IPS DF 4.7 (cell line): ENCODE measurements at regions not wholly inside any gene's neighbourhood (a gene's known extent, or its start where the extent isn't known, plus 50 kb on each side); places are given as distances from the start of the nearest gene placed in this dataset.
"Not testable (repeated sequence)": the region's sequence is repeated elsewhere in the genome, so short reads cannot be mapped to it uniquely, and the experiment has no call there.

Experiments used
- DNase-seq: peaks from one replicate; pipeline ENCODE4 v3.0.0-alpha.2; 2013; ENCODE audit warnings: low spot score; ENCODE audit errors: extremely low read depth

GRCh38 chr6:170046791-170047626 lies 243.9 kb downstream of the DLL1 start:
- DNase-seq = no peak

DNA sequence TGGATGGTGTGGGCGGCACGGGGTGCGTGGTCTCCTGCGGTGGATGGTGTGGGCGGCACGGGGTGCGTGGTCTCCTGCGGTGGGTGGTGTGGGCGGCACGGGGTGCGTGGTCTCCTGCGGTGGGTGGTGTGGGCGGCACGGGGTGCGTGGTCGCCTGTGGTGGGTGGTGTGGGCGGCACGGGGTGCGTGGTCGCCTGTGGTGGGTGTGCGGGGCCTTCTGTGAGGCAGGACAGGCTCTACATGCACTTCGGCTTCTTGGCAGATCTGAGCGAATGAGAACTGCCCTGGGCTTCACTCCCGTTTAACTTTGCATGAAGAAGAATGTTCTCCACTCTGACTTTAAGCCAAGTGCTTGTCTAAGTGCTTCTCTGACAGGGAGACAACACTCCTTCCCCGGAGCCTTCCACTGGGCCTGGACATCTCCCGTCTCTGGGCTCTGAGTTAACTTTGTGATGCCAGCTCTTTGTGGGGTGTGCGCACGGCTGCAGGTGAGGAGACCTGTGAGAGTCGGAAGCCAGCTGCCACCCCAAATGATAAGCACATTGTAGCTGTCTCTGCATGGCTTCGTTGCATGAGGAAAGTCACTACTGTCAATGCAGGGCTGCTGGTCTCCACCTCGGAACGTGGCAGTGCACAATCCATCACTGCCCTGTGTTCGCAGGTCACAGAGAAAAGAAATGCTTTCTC lies 244.8 kb downstream of the DLL1 start:
- no peak for DNase-seq

GRCh38 chr6:170045563-170045960 lies 245.3 kb downstream of the DLL1 start:
- DNase-seq = no peak

DNA sequence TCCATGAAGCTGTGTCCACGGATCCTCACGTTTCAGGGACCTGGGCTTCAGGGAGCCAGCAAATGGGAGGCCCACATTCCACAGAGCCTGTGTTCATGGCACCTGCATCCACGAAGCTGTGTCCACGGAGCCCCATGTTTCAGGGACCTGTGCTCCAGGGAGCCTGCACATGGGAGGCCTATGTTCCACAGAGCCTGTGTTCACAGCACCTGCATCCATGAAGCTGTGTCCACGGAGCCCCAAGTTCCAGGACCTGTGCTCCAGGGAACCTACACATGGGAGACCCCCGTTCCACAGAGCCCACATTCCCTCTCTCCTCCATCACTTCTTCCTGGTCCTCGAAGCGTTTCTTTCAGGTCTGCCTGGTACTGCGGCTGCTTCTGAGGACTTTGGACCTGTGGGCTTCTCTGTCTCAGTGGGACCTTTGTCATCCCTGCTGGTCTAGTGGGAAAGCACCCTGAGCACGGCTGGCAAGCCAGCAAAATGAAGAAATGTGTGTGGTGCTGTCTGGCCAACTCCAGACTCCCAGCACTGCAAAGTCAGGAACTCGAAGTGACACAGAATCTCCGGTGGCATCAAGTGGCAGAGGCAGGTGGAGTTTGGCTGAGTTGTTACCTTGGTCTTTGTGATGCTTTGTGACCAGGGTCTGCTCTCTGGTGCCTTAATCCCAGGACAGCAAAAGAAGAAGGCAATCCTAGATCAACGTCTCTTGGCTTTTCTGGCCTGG lies 245.9 kb downstream of the DLL1 start:
- DNase-seq = no peak

DNA sequence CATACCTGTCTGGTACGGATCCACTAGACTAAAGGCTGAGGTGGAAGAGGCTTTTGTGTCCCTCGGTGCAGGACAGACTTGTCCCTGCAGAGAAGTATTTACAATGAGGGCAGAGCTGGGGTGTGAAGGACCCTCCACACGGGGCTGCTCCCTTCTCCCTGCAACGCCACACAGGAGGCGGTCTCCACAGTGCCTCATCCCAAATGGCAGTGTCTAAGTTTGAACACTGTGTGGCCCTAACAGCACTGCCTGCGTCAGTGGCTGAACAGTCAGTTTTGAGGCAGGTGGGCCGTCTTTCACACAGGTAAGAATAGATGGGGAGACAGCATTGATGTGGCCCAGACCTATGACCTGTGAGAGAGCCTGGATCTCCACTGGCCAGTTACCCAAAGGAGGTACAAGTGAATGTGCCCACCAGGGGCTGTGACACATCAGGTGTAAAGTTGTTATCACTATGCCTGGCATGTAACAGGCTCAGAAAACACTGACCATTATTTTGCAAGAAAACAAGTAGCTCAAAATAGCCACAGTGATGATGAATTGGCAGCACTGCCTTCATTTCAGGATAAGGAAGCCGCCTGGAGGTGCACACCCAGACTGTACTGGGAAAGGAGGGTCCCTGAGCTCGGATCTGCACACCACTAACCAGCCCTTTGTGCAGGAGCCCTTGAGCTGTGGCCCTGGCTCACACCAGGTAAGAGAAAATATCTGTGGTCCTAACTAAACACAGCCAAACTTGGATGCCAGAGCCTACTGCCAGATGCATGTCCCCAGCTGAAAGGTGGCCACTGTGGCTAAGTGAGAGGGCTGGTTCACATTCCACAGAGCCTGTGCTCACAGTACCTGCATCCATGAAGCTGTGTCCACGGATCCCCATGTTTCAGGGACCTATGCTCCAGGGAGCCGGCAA lies 246.7 kb downstream of the DLL1 start:
- no peak for DNase-seq

DNA sequence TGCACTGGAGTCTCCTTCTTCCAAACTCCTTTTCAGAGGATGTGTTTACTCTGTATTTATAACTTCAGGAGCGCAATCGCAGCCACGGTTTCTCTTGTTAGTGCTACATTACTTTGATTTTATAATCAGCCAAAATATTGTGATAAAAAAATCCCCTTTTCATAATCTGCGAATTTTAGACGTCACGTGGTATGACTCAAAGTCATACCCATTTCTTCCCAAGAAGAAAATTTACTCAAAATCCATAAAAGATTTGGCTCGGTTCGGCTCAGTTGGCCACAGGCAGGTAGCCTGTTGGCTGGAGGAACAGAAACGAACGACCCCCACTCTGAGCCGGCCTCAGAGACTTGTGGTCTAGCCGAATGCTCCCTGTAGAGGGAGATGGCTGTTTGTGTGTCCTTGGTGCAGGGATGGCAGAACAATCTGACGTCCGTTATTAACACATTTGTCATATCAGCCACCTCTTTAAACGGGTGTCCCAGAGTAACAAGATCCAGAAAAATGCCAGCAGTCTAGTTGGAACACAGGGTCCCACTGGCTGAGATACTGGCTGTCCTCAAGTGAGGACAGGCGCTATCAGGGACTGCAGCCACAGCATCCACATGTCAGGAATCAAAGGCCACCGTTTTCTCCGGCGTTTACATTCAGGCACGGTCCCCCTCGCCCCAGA lies 247.6 kb downstream of the DLL1 start:
- no peak for DNase-seq

DNA sequence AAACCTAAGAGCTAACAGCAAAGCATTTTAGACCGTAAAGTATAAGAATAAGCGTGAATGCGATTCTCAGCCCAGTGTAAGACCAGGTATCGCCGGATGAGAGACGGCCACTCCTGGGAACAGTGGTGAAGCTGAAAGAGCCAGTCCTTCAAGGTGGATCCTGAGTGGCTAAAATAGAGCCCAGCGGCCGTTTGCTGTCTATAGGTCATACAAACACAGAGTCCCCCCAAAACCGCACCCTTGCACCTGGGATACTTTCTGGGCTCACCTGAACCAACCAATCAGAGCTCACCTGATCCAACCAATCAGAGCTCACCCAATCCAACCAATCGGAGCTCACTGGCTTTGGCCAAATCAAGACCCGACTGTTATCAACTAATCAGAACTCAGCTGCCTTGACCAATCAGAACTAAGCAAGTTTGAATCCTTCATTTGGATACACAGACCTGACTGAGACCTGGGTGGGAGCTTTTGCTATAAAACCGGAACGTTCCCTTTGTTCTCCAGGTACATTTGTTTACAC lies 248.2 kb downstream of the DLL1 start:
- no peak for DNase-seq

GRCh38 chr6:170042123-170042522 lies 248.8 kb downstream of the DLL1 start:
- no peak for DNase-seq

GRCh38 chr6:170041526-170041925 lies 249.4 kb downstream of the DLL1 start:
- DNase-seq = no peak

GRCh38 chr6:170040906-170041305 lies 250.0 kb downstream of the DLL1 start:
- DNase-seq = no peak

- no peak for DNase-seq
Measured at GRCh38 chr6:170040115-170040500, 250.8 kb downstream of the DLL1 start.

DNA sequence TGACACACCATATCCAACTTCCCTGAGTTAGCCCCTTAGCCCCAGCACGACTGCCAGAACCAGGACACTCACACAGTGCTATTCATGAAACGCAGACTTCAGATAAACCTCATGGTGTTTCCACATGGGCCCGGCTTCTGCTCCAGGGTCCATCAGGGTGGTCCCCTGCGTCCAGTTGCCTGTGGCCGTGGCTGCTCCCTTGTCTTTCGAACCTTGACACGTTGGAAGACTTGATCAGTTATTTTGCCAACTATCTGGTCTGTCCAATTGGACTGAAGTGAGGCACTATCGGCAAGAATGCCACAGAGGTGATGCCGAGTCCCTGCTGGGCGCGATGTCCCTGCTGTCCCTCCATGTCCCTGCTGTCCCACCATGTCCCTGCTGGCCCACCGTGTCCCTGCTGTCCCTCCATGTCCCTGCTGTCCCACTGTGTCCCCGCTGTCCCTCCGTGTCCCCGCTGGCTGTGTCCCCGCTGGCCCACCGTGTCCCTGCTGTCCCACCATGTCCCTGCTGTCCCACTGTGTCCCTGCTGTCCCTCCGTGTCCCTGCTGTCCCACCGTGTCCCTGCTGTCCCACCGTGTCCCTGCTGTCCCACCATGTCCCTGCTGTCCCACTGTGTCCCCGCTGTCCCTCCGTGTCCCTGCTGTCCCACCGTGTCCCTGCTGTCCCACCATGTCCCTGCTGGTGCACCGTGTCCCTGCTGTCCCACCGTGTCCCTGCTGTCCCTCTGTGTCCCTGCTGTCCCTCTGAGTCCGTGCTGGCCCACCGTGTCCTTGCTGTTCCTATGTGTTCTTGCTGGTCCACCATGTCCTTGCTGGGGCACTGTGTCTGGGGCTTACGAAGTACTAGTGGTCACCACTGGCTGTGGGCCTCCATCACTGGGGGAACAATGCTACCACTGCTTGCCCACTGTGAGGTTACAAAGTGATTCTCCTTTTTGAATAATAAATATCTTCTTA lies 251.4 kb downstream of the DLL1 start:
- no peak for DNase-seq

- no peak for DNase-seq
Measured at GRCh38 chr6:170038708-170039107, 252.2 kb downstream of the DLL1 start.

GRCh38 chr6:170038251-170038650 lies 252.6 kb downstream of the DLL1 start:
- DNase-seq = no peak

DNA sequence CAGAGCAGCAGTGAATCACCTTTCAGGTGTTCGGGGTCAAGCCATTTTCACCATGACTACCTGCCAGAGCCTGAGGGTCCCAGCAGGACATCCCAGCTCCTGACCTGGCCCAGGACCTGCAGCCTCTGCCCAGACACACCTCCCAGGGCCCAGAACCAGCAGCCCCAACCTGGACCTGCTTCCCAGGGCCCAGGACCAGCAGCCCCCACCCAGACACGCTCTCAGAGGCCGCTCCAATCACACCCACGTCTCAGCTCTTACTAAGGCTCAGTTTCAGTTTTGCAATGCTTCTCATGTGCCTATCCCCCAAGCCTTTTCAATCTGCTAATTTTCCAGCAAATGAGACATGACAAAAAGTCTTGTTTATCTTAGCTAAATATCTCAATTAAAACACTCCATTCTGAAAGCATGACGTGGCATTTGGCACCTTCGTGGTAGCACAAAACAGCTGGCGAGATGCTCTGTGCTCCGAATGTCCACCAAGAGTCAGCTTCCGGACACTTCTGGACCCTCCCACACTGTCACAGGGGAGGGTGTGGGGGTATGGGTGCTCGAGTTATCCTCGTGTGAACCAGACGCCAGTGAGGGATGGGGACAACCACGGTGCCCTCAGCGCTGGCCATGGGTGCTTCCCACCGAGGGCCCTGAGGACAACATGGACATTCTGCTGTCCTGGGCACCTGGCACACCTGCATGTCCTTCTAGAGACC lies 253.2 kb downstream of the DLL1 start:
- DNase-seq = no peak

DNA sequence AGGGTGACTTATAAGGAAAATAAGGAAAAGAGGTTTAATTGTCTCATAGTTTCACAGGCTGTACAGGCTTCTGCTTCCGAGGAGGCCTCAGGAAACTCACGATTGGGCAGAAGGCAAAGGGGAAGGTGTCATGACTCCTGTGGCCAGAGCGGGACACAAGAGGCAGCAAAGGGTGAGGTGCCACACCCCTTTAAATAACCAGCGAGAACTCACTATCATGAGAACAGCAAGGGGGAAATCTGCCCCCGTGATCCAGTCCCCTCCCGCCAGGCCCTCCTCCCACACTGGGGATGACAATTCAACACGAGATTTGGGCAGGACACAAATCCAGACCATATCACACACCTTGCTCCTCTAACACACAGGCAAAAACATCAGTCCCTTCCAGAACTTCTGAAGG lies 254.0 kb downstream of the DLL1 start:
- no peak for DNase-seq

- DNase-seq = not testable (repeated sequence)
Measured at GRCh38 chr6:170036367-170036766, 254.5 kb downstream of the DLL1 start.

DNA sequence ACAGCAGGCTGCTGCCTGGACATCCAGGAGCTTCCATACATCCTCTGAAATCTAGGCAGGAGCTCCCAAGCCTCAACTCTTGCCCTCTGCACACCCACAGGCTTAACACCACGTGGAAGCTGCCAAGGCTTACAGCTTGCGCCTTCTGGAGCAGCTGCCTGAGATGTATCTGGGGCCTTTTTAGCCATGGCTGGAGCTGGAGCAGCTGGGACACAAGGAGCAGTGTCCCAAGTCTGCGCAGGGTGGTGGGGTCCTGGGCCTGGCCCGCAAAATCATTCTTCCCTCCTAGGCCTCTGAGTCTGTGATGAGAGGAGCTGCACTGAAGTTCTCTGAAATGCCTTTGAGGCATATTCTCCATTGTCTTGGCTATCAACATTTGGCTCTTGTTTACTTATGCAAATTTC lies 255.0 kb downstream of the DLL1 start:
- DNase-seq = no peak

DNA sequence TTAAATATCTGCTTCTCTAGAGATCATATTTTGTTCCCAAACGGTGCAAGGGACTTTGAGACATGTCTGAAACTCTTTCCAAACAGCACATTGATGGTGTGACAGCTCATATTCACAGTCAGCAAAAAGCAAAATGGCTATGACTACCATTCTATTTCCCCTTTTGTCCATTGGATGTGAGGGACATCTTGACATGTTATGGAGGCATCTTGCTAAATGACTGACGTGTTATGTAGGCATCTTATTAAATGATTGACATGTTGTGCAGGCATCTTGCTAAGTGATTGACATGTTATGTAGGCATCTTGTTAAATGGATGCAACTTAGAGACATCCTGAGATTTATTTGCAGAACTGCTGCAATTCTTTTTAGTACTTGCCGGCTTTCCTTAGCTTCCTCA lies 255.8 kb downstream of the DLL1 start:
- DNase-seq = no peak
